ENCODE measurements at regions not wholly inside any gene's neighbourhood (a gene's known extent, or its start where the extent isn't known, plus 50 kb on each side); places are given as distances from the start of the nearest gene placed in this dataset.

DNA sequence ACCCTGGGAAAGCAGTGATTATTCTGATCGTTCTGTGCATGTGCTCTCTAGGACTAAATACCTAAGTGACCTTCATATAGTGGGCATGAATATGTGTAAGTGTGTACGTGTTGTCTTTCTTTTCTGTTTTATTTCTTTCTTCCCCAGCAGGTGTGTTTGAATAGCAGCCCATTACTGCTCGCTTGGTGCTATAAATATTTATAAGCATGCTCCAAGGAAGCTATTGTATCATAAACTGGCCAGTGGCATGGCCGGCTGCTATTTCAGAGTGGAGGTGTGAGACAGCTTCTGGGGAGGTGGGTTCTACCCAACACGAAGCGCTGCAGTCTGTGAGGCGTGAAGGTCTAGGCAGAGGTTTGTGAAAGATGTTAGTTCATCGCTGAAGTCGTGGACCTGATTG lies 641.8 kb downstream of the NTRK3 start:
- no peak for DNase-seq (ENCODE audit: low read depth)
- H3K4me3 ChIP-seq (ENCODE audit: low read depth, low read length) = no peak overlapping the region
- in situ Hi-C loops (cut with HindIII; ENCODE audit: low sequenced_read_pairs) = no loop called here
- TF ChIP-seq CTCF (IDR thresholded peaks at IDR 0.05; ENCODE audit: low read depth, low read length, missing control alignments) = no peak

DNA sequence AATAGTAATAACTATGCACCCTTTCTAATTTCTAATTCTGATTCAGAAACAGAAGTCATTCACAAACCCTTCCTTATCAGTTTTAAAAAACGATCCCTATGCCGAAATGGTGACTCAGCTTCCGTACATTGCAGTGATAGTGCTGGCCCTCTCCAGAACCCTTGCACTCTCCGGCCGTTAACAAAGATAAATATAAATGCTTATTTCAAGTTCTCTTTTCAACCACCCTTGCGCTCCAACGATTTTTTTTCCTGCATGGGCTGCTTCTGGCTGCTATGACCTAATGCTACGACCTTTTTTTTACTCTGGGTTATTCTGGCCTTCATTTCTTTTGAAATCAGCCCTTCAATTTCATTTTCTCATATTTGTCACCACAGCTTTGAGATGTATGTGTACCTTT lies 646.2 kb downstream of the NTRK3 start:
- DNase-seq (ENCODE audit: low read depth) = no peak
- no peak overlapping the region for H3K4me3 ChIP-seq (ENCODE audit: low read depth, low read length)
- no peak for TF ChIP-seq CTCF (IDR thresholded peaks at IDR 0.05; ENCODE audit: low read depth, low read length, missing control alignments)
- in situ Hi-C loops (cut with HindIII; ENCODE audit: low sequenced_read_pairs) = no loop called here

DNA sequence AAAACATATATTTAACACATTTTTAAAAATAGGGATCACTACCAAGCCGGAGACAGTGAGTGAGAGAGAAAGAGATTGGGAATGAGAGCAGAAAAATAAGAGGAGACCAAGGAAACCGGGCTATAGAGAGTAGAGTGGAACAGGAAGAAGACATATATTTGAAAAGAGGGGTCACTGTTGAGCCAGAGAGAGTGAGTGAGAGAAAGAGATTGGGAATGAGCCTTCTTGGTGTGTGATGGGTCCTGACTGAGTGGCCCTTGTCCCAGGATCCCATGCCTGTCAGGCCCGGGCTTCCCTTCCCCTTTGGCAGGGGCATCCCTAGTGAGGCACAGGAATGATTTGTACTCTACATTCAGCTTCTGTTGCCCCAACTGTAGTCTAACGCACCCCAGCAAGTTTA lies 646.6 kb downstream of the NTRK3 start:
- in situ Hi-C loops (cut with HindIII; ENCODE audit: low sequenced_read_pairs) = no loop called here
- DNase-seq (ENCODE audit: low read depth) = no peak
- no peak overlapping the region for H3K4me3 ChIP-seq (ENCODE audit: low read depth, low read length)
- no peak for TF ChIP-seq CTCF (IDR thresholded peaks at IDR 0.05; ENCODE audit: low read depth, low read length, missing control alignments)

DNA sequence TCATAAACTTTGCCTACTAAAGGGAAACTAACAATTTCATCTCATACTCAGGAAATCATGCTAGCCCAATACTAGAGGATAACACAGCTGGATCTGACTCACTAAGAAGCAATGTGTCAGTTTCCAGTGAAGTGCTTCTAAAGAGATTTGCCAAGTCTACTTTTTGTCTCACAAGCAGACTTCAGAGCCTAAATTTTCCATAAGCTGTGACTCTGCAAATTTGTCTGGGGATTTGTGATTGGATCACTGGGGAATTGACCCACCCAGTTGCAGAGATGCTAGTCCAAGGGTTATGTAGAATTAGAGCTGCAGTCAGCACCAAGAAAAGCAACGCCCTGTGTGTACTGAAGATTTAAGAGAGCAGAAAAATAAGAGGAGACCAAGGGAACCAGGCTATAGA lies 647.1 kb downstream of the NTRK3 start:
- no peak for TF ChIP-seq CTCF (IDR thresholded peaks at IDR 0.05; ENCODE audit: low read depth, low read length, missing control alignments)
- peak; percentile 90 for DNase-seq (ENCODE audit: low read depth)
- in situ Hi-C loops (cut with HindIII; ENCODE audit: low sequenced_read_pairs) = no loop called here
- H3K4me3 ChIP-seq (ENCODE audit: low read depth, low read length) = no peak overlapping the region

DNA sequence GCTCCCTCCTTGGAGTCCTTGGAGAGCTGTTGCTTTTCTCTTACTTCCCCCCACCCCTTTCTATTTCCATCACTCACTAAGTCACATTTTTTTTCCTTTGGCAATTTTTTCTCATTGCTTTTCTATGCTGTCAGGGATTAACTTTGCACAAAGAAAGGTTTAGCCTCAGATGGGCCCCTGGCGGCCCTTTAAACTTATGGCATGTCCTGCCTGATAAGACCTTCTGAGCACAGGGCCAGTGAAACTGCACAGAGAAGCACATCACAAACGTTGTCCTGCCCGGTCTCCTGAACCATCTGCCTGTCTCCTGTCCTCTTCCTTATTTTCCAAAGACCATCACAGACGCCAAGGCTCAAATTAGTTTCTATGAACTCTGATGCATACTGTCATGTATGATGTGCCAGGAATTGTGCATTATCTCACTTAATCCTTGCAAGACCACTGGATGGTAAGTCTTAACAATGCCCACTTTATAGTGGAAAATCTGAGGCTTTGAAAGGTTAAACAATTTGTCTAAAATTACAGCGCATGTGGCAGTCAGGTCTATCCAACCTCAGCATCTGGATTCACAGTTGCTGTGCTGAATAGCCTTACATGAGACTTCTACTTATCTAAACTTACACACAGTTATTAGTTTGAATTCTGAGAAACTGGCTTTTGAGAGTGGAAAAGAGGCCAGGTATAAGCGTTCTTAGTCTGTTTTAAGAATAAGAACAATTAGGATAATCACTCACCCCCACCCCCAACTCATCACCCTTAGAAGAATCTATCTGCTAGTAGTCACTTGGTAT lies 648.1 kb downstream of the NTRK3 start:
- no peak overlapping the region for H3K4me3 ChIP-seq (ENCODE audit: low read depth, low read length)
- no peak for DNase-seq (ENCODE audit: low read depth)
- in situ Hi-C loops (cut with HindIII; ENCODE audit: low sequenced_read_pairs) = no loop called here
- no peak for TF ChIP-seq CTCF (IDR thresholded peaks at IDR 0.05; ENCODE audit: low read depth, low read length, missing control alignments)

- H3K4me3 ChIP-seq (ENCODE audit: low read depth, low read length) = no peak overlapping the region
- no peak for DNase-seq (ENCODE audit: low read depth)
- in situ Hi-C loops (cut with HindIII; ENCODE audit: low sequenced_read_pairs) = no loop called here
- TF ChIP-seq CTCF (IDR thresholded peaks at IDR 0.05; ENCODE audit: low read depth, low read length, missing control alignments) = no peak
These were observed 649.6 kb downstream of the NTRK3 start for GRCh38 chr15:87606971-87607370.

Data from astrocyte of the cerebellum (primary cell).